ENCODE measurements at regions not wholly inside any gene's neighbourhood (a gene's known extent, or its start where the extent isn't known, plus 50 kb on each side); places are given as distances from the start of the nearest gene placed in this dataset.

GRCh38 chr4:82192017-82192673, 181.6 kb downstream of the HNRNPD start:
- TF ChIP-seq CTCF (IDR thresholded peaks at IDR 0.05) (no peak), EZH2phosphoT487 (IDR thresholded peaks at IDR 0.05) (no peak), EZH2 (IDR thresholded peaks at IDR 0.05) (no peak)
- H3K4me2 ChIP-seq = no peak overlapping the region
- Mint-ChIP-seq H3K4me1 (peaks cover 10% of the 10 kb centered on the region), H3K27ac (no peak overlapping the region), H3K27me3 (ENCODE audit: insufficient read depth, low read depth) (peaks cover 8% of the 10 kb centered on the region), H3K9me3 (no peaks in the 10 kb centered on the region), H3K4me3 (no peak overlapping the region), H3K36me3 (no peaks in the 10 kb centered on the region)
- H3K4me1 ChIP-seq = no peaks in the 10 kb centered on the region
- H3K79me2 ChIP-seq (ENCODE audit: low read depth) = no peaks in the 10 kb centered on the region
- H3K36me3 ChIP-seq = no peaks in the 10 kb centered on the region
- H3K9me3 ChIP-seq (ENCODE audit: low read depth) = no peaks in the 10 kb centered on the region
- no peaks in the 10 kb centered on the region for H4K20me1 ChIP-seq (ENCODE audit: low read depth)
- H3K4me3 ChIP-seq = no peak overlapping the region
- H3K9ac ChIP-seq = no peak overlapping the region
- no peak overlapping the region for H2AFZ ChIP-seq (replicated peaks)
- H3F3A ChIP-seq (ENCODE audit: low read depth) = no peaks in the 10 kb centered on the region
- no peak overlapping the region for H3K27ac ChIP-seq
- no peak for DNase-seq (ENCODE audit: low spot score)
- H3K27me3 ChIP-seq = no peaks in the 10 kb centered on the region

- H2AFZ ChIP-seq (replicated peaks) = no peak overlapping the region
- no peaks in the 10 kb centered on the region for H3K9me3 ChIP-seq (ENCODE audit: low read depth)
- Mint-ChIP-seq H3K27me3 (ENCODE audit: insufficient read depth, low read depth) (no peaks in the 10 kb centered on the region), H3K36me3 (no peaks in the 10 kb centered on the region), H3K4me3 (no peak overlapping the region), H3K4me1 (no peaks in the 10 kb centered on the region), H3K27ac (no peak overlapping the region), H3K9me3 (peaks cover 2% of the 10 kb centered on the region)
- TF ChIP-seq EZH2phosphoT487 (IDR thresholded peaks at IDR 0.05) = no peak
- TF ChIP-seq EZH2 (IDR thresholded peaks at IDR 0.05) = no peak
- TF ChIP-seq CTCF (IDR thresholded peaks at IDR 0.05) = no peak
- H3K4me1 ChIP-seq = no peaks in the 10 kb centered on the region
- H3F3A ChIP-seq (ENCODE audit: low read depth) = no peaks in the 10 kb centered on the region
- no peaks in the 10 kb centered on the region for H4K20me1 ChIP-seq (ENCODE audit: low read depth)
- no peak overlapping the region for H3K9ac ChIP-seq
- H3K4me2 ChIP-seq = no peak overlapping the region
- H3K79me2 ChIP-seq (ENCODE audit: low read depth) = no peaks in the 10 kb centered on the region
- DNase-seq (ENCODE audit: low spot score) = no peak
- no peaks in the 10 kb centered on the region for H3K36me3 ChIP-seq
- H3K27ac ChIP-seq = no peak overlapping the region
- no peaks in the 10 kb centered on the region for H3K27me3 ChIP-seq
- no peak overlapping the region for H3K4me3 ChIP-seq
Measured at GRCh38 chr4:82181789-82182188, 192.0 kb downstream of the HNRNPD start.

GRCh38 chr4:82172186-82172585, 201.6 kb downstream of the HNRNPD start:
- Mint-ChIP-seq H3K27ac (no peak overlapping the region), H3K4me3 (no peak overlapping the region), H3K36me3 (no peaks in the 10 kb centered on the region), H3K4me1 (no peaks in the 10 kb centered on the region), H3K9me3 (peaks cover 5% of the 10 kb centered on the region), H3K27me3 (ENCODE audit: insufficient read depth, low read depth) (no peaks in the 10 kb centered on the region)
- no peak overlapping the region for H3K4me2 ChIP-seq
- no peaks in the 10 kb centered on the region for H3K4me1 ChIP-seq
- H3K27me3 ChIP-seq = no peaks in the 10 kb centered on the region
- TF ChIP-seq CTCF (IDR thresholded peaks at IDR 0.05) = no peak
- no peak for TF ChIP-seq EZH2phosphoT487 (IDR thresholded peaks at IDR 0.05)
- no peaks in the 10 kb centered on the region for H4K20me1 ChIP-seq (ENCODE audit: low read depth)
- H3F3A ChIP-seq (ENCODE audit: low read depth) = no peaks in the 10 kb centered on the region
- no peaks in the 10 kb centered on the region for H3K36me3 ChIP-seq
- H3K9ac ChIP-seq = no peak overlapping the region
- no peak overlapping the region for H3K27ac ChIP-seq
- no peaks in the 10 kb centered on the region for H3K79me2 ChIP-seq (ENCODE audit: low read depth)
- no peak for DNase-seq (ENCODE audit: low spot score)
- no peak overlapping the region for H2AFZ ChIP-seq (replicated peaks)
- H3K4me3 ChIP-seq = no peak overlapping the region
- no peaks in the 10 kb centered on the region for H3K9me3 ChIP-seq (ENCODE audit: low read depth)

Data from neural progenitor cell (in vitro differentiated cells).